ENCODE measurements at regions not wholly inside any gene's neighbourhood (a gene's known extent, or its start where the extent isn't known, plus 50 kb on each side); places are given as distances from the start of the nearest gene placed in this dataset.

DNA sequence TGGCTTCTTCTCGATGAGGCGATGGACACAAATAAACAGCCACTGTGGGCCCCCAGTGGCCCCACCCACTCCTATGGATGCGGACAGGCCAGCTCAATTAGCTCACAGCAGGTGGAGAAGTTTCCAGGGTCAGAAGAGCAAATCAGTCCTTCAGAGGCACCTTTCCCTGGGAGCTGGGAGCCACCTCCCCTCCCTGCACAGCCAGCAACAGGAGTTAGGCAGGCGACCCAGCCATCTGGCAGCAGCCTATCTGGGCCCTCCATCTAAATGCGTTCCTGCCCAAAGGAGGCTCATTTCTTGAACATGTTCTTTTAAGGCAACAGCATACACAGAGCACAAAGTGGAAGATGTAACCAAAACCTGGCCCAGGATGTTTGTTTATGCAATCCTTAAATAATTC, 211.9 kb upstream of the ARRDC4 start:
- no peak for DNase-seq

DNA sequence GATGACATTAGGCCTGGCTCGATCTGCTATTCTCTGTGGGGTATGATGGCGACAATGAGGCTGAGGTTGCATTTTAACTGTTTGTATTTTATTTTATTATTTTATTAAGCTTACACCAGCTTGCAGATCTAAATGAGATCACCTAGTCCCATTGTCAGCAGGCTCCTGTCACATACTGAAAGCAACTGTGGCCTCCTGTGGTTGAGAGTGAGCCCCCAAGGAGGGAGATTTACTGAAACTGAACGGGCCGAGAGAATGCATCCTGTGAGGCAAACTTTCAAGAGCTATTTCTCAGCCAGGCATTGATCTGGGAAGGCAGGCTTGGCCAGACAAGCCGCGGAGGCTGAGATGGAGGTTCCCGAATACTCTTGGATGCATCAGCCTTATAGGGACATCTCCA, 210.4 kb upstream of the ARRDC4 start:
- no peak for DNase-seq

DNA sequence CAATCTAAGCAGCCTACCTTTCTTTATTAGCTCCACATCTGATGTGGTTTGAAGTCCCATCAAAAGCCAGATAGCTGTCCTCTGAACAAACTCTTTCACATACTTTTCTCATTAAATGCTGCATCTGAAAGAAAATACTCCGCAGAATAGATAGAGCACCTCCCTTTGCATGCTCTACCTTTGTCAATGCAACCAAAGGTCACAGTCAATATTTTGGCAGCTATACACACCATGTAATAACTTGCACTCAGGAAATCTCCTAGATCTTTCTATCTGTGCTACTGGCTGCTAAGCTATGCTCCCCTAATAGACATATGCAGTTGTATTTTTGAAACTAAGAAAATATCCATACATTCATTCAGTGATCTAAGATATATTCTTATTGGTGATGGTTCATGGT, 204.8 kb upstream of the ARRDC4 start:
- DNase-seq, result no peak

DNA sequence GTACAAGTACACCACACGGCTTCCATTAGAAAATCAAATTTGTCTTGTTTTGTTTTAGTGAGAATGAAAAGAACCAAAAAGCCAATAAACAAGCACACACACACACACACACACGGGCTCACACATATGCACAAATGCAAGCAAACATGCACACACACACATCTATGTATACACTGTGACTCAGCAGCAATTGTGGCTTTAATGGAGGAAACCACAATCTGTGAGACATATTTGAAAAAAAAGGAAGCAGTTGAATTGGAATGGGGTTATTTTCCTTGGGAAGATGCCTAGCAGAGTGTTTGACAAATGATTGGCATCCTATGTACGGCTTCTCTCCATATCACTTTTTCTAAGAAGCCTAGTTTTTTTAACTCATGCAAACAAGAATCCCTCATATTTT, 201.1 kb upstream of the ARRDC4 start:
- no peak for DNase-seq

DNA sequence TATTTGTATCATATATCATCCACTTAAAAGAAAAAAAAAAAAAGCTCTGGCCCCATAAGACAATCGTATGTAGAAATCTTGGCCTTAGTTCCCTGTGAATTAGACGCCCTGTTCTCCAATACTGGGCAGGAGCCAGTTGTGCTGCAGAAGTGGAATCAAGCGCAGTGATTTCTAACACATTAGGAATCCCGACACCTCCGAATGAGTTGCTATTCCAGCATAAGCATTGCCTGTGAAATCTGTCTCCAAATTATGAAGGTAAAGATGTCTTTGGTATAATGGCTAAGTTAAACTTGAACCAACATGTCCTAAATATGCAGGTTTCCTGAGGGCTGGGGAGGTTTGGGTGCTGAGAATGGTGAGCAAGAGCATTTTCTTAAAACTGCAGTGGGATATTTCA, 199.4 kb upstream of the ARRDC4 start:
- no peak for DNase-seq

DNA sequence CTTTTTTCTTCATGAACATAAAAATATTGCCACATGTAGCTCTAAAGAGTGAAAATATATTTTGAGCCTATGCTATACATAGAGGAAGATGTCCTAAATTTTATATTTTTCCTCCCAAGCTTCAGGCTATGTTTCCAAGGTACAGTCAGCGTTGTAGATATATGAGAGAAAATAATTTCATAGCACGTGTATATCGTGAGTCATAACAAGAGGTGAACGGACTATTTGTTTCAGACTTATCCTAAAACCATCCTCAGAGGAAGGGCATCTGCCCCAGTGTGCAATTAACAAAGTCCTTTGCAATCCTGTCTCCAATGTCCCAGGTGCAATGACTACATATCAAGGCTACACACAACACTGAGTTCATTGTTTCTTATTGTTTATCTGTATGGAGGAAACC, 177.3 kb upstream of the ARRDC4 start:
- no peak for DNase-seq

DNA sequence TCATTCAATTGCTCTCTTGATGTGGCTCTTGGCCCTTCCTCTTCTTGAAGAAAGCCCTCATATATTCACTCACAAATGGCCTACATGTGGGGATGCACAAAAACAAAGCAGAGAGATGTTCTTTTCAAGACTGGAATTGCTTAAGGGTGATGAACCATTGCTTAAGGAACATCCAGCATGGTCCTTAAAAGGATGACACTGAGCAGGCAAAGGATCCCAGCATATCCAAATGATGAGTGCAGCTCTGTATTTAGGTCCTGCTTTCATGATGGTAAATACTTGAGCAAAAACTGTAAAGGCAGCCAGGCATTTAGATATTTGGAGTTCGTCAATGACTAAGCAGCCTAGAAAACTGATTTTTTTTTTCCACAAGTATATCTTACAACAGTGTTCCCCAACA, 173.8 kb upstream of the ARRDC4 start:
- DNase-seq, result no peak

DNA sequence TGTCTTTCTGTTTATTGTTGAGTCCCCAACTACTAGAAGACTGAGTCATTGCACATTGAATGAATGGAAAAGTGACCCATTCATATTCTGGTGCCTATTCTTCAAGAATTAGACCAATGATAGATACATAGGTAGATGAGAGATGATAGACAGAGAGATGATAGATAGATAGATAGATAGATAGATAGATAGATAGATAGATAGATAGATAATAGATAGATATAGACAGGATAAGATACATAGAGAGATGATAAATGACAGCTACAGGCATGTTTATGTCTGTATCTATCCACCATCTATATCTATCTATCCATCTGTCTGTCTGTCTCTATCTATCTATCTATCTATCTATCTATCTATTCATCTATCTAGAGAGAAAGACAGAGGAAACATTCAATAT, 170.3 kb upstream of the ARRDC4 start:
- DNase-seq, result no peak

DNA sequence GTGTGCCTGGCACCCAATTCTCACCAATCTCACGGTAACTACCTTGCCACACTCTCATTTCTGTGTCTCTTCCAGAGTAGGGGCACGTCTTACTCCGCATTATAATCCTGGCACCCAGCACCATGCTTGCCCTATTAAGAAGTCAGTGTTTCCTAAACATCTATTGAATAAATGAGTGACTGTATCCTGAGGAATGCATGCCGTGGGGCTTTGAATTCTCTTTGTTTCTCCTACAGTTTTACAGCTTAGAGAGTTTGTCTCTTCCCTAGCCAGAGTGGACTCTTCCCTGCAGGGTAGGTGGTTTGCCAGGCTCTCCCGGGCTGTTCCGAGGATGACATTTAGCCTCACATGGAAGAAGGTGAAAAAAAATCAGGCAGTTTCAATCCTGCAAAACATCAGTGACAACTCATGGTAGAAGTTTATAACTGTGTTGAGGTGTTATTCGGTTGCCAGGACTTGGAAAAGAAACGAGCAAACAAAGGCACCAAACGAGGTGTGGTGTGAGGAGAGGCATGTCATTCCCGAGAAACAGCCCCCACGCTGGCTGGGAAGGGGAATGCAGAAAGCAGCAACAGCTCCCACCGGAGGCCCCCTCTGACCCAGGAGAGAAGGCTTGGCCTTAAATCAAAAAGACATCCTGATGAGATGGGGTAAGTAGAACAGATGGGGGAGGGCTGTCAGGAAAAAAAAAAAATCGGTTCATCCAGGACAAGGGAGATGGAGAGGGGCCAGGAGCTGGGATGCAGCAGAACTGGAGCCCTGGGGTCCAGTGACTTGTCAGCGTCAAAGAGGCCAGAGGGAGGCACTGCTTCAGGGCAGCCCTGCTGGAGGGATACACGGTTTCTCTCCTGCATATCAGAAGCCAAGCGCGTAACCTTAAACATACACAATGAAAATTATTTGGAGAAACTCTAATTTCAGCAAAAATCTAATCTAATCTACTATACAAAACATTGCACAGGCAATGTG, 168.4 kb upstream of the ARRDC4 start:
- no peak for DNase-seq

DNA sequence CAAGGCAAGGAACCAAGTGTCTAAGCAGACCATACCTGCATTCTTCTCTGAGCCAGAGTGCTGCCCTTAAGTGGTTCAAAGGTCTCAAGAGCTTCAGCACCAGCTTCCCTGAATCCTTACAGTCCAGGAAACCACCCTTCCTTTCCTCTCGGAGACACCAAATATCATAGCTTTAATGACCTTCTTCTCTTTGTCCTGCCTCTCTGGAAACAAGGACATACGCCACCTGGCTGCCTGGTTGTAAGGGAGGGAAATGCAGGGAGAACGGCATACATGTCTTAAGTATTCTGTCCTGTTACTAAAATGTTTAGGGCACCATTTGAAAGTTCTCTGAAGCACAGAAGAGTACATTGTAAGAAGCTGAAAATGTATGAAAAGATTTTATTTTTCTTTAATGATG, 155.6 kb upstream of the ARRDC4 start:
- no peak for DNase-seq

DNA sequence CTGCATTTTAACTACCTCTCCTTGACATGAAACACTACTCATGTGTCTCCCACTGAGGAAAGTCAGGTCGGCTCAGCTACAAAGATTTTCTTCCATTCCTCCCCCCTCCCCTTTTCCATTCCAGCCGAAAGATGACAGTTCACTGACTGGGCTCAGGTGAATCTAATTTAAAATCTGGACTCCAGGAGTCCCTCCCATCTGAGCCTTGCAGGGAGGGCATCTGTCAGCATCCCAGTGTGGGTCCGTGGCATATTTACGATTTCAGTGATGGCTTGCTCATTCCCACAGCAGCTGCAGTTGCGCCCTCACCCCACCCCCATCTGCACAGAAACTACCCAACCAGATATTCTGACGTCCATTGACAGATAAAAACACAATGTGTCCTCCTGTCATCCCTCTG, 153.7 kb upstream of the ARRDC4 start:
- DNase-seq, result no peak

DNA sequence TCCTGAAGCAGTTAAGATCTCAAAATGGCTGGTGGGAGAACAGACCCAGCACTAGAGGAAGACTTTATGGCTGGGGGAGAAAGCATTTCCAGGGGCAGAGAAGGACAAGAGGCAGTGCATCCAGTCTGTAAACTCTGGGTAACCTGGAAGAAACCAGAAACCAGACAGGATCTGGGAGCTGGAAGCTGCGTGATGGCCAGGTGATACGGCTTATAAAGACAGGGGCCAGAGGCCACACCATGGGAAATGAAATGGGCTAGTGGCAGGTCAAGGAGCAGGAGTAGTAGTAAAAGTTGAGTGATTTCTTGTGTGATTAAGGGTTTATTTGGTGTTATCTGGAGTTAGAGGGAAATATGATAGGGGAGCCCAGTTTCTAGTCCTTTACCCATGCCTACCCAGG, 144.7 kb upstream of the ARRDC4 start:
- no peak for DNase-seq

DNA sequence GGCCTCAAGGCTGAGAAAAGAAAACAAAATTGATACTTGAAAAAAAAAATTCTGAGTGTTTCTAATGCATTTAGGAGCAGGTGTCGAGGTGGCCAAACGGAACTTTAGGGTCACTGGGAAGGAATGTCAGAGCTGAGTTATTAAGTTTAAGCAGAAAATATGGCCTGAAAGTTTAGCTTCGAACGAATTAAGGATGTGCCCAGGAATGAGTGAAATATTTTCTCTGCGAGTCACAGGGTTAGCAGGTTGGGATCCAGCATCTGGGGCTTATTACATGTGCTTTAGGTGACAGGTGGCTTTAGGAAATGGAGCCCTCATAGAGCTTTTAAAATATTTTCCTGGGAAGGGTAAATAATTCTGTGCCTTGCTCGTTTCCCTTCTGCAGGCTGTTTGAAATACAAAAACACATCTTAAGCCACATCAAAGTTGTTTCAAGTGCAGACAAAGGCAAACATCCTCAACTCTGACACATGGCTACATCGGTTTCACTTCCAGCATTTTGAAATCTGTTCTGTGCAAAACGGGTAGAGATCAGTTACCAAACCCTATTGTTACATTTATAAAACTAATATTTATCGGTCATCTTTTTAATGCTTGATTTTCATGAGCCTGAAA, 143.1 kb upstream of the ARRDC4 start:
- no peak for DNase-seq

DNA sequence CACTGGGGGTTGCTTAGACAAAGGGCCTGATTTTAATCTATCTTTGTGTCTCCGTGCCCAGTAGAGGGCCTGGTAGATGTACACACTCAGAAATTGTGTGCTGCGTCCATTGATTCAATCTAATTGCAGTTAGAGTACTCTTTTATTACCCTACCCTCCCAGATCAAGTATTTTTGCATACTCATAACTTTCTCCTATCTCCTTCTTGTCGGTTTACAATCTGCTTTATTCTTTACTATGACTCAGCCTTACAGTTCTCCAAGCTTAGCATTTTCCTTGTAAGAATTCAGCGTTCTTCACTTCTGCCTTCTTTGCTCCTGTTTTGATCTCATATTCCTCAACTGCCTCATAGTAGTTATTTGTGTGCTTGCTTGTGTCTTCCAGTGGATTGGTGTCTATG, 124.5 kb upstream of the ARRDC4 start:
- no peak for DNase-seq

DNA sequence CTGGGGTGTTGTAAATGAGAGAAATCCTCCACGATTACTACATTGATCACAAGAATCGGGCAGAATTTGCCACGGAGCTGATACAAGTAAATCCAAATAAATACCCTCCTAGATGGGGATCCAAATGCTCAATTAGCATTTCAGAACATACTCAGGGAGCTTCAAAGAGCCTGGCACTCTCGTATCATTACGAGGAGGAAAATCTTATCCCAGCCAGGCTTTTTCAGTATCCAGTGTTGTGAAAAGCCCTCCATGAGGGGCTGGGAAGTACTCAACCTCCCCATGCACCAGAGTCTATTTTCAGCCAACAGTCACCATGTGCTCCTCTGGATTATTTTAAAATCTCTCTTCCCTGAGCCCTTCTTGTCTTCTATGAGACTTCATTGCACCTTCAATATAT, 122.6 kb upstream of the ARRDC4 start:
- no peak for DNase-seq

DNA sequence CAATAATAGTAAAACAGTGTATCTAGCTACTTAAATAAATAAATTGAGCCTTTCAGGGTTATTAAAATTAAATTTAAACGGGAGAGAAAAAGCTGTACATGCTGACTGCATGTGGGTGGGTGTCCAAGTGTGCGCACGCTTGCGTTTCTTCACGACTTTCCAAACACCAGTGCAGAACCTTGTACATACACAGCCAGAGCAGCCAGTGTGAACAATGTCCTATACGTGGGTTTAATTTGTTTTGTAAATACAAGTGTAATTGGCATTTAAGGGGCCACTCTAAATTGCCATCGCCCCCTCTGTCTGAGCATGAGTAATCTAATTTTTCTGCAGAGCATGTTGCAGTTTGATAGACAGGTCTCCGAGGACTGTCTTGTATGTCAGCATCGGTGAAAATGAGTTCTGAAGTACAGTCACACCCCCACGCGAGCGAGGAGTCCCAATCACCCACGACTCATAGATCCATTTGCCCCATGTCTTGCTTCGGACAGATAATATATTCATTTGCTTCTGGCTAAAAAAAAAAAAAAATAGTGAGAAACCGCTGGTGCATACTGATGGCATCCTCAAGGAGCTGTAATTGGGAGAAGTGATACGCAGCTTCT, 121.8 kb upstream of the ARRDC4 start:
- DNase-seq, result no peak

DNA sequence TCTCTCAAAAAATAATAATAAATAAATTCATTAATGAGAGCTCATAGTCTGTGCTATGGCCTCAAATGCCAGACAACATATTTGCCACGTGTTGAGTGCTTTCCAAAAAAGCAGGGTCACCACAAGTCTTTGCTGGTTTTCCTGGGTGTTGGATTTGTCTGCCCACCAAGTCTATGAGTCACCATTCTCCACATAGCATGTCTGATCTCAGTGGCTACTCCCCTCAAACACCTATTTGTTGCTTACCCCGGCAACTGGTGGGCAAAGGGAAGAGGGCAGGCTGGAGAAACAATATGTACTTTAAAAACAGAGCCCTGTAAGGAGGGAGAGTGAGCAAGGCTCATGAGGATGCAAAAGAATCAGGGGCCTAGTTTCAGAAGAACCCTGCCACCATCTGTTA, 120.0 kb upstream of the ARRDC4 start:
- no peak for DNase-seq

DNA sequence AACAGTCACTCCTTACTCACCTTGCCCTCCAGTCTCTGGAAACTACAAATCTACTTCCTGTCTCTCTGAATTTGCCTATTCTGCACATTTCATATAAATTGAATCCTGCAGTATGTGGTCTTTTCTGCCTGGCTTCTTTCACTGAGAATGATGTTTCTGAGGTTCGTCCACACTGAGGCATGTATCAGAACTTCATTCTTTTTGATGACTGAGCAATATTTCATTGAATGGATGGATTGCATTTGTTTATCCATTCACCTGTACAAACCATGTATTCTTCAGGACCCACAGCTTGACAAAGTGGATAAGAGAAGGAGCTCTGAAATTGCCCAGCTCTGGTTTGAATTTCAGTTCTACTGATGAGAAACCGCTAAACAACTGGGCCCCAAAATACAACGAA, 118.9 kb upstream of the ARRDC4 start:
- DNase-seq, result no peak

DNA sequence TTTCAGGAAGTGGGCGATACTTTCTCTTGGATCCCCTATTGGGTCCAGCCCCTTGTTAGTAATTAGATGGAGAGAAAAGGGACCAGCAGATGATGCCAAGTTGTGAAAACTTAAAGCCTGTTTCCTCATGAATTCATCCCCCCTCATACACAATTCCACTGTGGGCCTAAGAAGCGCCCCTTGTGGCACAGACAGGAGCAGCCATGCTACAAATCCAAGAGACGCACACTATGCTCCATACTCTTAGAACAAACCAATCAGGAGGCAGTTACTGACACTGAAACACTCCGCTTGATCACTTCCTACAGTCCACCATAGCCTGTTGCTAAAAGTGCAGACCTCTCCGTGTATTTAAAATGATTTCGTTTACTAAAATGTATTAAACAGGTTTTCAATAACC, 111.3 kb upstream of the ARRDC4 start:
- DNase-seq, result no peak

DNA sequence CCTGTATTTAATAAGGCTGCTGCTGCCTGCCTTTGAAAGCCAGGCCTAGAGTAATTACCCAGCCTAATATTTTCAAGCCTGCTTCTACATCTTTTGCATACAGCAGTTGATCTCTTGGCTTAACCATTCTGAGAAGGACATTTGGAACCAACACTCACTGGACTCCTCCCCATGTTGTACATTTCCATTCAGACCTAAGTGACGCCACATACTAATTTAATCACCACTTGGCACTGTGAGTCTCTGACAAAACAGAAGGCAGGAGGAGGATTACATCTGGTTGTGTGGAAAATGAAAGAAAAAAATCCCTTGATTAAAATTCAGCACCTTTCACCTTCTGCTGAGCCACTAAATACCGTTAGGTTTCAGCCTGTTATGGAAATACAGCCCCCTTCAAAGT, 102.2 kb upstream of the ARRDC4 start:
- DNase-seq, result no peak

DNA sequence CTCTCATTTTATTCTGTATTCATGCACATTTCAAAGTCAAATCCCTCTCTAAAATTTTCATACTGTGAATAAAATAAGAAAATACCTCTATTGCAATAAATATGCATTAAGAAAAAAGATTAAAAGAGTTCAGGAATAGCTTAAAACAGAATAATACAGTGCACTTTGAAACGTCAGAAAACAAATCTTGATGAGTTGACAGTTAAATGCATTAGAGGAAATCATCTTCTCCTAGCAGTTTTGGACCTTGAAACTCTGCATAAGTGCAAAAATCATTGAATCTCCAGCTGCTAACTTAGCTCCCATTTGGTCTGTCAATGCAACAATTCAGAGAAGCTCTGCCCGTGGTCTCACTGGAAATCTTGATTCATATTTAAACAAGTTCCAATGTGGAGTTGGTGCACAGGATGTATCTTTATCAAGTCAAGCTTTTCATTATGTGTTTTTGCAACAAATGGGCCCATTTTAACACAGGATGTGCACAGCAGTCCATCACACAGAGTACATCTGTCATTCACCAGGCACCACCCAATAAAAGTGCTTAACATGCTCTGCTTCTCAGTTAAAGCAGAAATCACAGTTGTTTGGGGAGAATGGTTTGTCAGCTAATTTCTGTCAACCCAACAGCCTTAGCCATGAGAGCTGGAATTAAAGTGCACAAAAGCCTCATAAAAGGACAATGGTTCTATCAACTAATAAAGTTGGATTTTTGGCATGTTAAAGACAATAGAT, 98.8 kb upstream of the ARRDC4 start:
- no peak for DNase-seq

DNA sequence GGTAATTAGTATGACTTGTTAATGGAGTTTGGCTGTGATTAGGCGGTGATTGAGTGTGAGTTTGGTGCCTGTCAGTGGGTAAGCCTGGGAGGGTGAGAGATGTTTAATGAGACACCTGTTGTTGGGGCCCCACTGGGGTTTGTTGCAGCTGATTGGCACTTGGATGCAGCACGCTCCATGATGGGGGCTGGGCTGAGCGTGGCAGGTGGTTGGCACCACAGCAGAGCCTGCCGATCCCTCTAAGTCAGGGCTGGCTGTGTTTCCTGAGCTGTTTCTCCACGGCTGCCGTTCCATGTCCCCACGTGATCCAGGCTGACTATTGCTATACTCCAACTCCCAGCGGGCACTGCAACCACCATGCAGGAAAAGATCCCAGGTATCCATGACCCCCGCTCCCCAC, 93.5 kb upstream of the ARRDC4 start:
- DNase-seq, result no peak

DNA sequence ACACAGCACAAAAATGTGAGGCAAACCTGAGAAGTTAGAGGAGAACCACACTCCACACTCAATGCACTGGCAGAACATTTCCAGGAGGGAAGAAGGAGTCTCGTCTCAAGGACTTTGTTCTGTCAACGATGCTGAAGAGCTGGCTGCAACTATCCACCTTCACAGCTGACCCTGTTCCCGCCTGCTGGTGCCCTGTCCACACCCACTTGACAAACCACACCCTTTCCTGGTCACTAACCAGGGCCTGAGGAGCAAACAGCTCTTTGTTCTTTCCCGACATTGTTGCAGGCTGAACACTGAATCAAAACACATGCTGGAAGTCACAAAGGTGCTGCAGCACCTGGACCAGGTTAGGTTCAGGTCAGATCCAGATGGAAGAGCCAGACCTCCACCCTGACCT, 92.6 kb upstream of the ARRDC4 start:
- no peak for DNase-seq

DNA sequence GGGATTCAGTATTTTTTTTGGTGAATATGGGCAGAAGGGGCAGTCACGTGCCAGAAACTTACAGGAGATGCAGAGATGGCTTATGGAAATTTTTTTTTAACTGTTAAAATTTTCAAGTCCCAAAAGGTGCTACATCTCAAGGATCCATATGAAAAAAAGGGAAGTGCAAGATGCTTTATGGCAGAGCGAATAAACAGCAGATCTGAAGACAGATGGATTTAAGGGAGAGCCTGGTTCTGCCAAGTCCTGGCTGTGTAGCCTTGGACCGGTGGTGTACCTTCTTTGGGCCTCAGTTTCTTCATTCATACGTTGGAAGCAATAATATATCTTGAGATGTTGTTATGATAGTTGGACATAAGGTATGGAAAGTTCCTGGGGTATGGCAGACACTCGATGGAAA, 91.5 kb upstream of the ARRDC4 start:
- DNase-seq, result no peak

Measured in CD4-positive, alpha-beta T cell treated with Interleukin-4 for 1 hour (primary cell).